NB4 (cell line): ENCODE measurements at regions not wholly inside any gene's neighbourhood (a gene's known extent, or its start where the extent isn't known, plus 50 kb on each side); places are given as distances from the start of the nearest gene placed in this dataset.

Experiments
- MYC ChIP-seq: IDR thresholded peaks from 2 replicates; pipeline ENCODE4 v1.6.1; 2011; ENCODE audit warnings: low read depth, low read length
- POLR2A ChIP-seq: IDR thresholded peaks from 2 replicates; pipeline ENCODE4 v1.6.1; 2011; ENCODE audit warnings: mild to moderate bottlenecking; ENCODE audit not compliant: insufficient read length; ENCODE audit errors: extremely low read depth
- TF ChIP-seq, protein P1 (sequence below): IDR thresholded peaks from one replicate; pipeline ENCODE4 v1.5.1; 2012; ENCODE audit warnings: low read depth, low read length
- TF ChIP-seq, protein P2 (sequence below): IDR thresholded peaks from 2 replicates; pipeline ENCODE4 v1.6.1; 2011; ENCODE audit warnings: low read depth, low read length

DNA sequence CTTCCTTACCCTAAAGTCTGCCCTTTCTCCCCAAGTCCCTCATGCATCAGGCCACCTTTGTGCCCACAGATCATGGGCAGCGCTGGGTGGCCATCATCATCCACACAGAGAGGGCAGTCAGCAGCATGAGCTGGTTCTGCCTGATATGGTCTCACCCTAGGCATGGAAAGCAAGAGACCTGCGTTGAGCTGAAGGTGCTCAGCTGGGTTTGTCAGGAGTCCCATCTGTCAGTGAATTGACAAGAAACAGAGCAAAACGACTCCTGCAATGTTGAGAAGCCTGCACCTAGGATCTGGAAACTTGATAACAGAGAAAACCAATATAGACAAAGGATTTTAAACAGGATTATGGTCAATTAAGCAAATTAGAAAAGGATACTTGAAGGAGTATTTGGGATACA is 242.7 kb upstream of the PRSS1 start:
- TF ChIP-seq, protein P1, sequence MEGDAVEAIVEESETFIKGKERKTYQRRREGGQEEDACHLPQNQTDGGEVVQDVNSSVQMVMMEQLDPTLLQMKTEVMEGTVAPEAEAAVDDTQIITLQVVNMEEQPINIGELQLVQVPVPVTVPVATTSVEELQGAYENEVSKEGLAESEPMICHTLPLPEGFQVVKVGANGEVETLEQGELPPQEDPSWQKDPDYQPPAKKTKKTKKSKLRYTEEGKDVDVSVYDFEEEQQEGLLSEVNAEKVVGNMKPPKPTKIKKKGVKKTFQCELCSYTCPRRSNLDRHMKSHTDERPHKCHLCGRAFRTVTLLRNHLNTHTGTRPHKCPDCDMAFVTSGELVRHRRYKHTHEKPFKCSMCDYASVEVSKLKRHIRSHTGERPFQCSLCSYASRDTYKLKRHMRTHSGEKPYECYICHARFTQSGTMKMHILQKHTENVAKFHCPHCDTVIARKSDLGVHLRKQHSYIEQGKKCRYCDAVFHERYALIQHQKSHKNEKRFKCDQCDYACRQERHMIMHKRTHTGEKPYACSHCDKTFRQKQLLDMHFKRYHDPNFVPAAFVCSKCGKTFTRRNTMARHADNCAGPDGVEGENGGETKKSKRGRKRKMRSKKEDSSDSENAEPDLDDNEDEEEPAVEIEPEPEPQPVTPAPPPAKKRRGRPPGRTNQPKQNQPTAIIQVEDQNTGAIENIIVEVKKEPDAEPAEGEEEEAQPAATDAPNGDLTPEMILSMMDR: no peak
- TF ChIP-seq POLR2A (no peak), MYC (no peak)
- TF ChIP-seq, protein P2, sequence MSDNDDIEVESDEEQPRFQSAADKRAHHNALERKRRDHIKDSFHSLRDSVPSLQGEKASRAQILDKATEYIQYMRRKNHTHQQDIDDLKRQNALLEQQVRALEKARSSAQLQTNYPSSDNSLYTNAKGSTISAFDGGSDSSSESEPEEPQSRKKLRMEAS: no peak
